ENCODE measurements at regions not wholly inside any gene's neighbourhood (a gene's known extent, or its start where the extent isn't known, plus 50 kb on each side); places are given as distances from the start of the nearest gene placed in this dataset.
"Not testable (repeated sequence)": the region's sequence is repeated elsewhere in the genome, so short reads cannot be mapped to it uniquely, and the experiment has no call there.

DNA sequence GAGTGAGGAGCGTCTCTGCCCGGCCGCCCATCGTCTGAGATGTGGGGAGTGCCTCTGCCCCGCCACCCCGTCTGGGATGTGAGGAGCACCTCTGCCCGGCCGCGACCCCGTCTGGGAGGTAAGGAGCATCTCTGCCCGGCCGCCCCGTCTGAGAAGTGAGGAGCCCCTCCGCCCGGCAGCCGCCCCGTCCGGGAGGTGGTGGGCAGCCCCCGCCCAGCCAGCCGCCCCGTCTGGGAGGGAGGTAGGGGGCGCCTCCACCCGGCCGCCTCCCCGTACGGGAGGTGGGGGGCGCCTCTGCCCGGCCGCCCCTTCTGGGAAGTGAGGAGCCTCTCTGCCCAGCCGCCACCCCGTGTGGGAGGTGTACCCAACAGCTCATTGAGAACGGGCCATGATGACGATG is 1811.4 kb downstream of the EFNA5 start:
- TF ChIP-seq, protein P1, sequence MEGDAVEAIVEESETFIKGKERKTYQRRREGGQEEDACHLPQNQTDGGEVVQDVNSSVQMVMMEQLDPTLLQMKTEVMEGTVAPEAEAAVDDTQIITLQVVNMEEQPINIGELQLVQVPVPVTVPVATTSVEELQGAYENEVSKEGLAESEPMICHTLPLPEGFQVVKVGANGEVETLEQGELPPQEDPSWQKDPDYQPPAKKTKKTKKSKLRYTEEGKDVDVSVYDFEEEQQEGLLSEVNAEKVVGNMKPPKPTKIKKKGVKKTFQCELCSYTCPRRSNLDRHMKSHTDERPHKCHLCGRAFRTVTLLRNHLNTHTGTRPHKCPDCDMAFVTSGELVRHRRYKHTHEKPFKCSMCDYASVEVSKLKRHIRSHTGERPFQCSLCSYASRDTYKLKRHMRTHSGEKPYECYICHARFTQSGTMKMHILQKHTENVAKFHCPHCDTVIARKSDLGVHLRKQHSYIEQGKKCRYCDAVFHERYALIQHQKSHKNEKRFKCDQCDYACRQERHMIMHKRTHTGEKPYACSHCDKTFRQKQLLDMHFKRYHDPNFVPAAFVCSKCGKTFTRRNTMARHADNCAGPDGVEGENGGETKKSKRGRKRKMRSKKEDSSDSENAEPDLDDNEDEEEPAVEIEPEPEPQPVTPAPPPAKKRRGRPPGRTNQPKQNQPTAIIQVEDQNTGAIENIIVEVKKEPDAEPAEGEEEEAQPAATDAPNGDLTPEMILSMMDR (IDR thresholded peaks at IDR 0.05 in 4 of 5, conservative IDR thresholded peaks at IDR 0.05 in 1 of 5), result not testable (repeated sequence)
- TF ChIP-seq POLR2A (IDR thresholded peaks at IDR 0.05), result not testable (repeated sequence)
